ENCODE measurements at regions not wholly inside any gene's neighbourhood (a gene's known extent, or its start where the extent isn't known, plus 50 kb on each side); places are given as distances from the start of the nearest gene placed in this dataset.

DNA sequence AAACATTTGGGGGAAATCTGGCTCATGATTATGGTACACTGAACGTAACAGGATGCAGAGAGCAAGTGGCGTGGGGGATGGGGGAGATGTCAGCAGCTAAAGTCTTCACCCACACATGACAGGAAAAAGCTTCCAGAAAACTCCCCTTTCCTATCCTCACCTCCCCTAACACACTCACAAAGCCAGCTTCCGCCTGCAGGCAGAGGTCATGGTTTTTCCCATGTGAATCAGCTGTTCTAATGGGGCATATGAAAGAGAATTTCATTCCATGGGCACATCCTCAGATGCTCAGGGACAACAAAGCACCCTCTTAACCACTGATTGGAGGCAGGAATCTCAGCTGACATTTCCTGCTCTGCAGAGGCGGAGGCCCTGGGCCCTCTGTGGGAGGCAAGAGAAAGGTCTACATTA, 129.1 kb downstream of the TSN start:
- TF ChIP-seq ZNF214 (tag by site-specific recombination; IDR thresholded peaks at IDR 0.05; ENCODE audit: borderline replicate concordance) (no peak), ZFHX2 (tag by site-specific recombination; conservative IDR thresholded peaks at IDR 0.05) (0 out of 2 replicates have a peak, but pooled peaks have one; percentile 8)
- no peaks in the 10 kb centered on the region; the same call in 1 of the 2 replicates for H3K9me3 ChIP-seq (ENCODE audit: control insufficient read depth, insufficient read depth, low read depth, low read length)
- no peaks in the 10 kb centered on the region for H3K4me1 ChIP-seq (ENCODE audit: control insufficient read depth, insufficient read depth, low read length)
- ChIA-PET CTCF (interaction anchor here (0.6 to 1.0 kb wide), 2 partner anchors 13 to 149 kb away, joined by 3 to 4 read pairs; no protein-coding TSS in a partner anchor), POLR2A (no interaction called here)
- no peak overlapping the region for H3K27ac ChIP-seq (ENCODE audit: extremely low read depth, low read depth, low read length)
- H3K36me3 ChIP-seq (ENCODE audit: control insufficient read depth in 2 of 2, insufficient read depth in 1 of 2, low read length in 2 of 2) = no peaks in the 10 kb centered on the region
- no peak overlapping the region for H3K4me3 ChIP-seq (ENCODE audit: low read depth, low read length)

DNA sequence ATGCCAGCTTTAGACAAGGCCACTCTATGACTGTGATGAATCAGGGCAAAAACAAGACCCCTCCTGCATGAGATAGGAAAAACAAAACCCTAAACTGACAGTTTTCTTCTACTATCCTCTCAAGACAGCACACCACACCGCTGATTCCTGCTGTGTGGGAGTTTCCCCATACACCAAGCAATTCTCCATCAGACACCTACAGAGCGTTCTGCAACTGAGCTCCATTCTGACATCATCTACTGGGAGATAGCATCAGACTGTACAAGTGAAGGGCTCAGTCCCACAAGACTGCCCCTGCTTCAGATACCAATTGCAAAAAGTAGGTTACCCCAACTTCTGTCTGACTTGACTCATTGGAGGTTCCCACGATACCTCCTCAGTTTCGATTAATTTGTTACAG, 130.6 kb downstream of the TSN start:
- no peak overlapping the region for H3K27ac ChIP-seq (ENCODE audit: extremely low read depth, low read depth, low read length)
- no peaks in the 10 kb centered on the region for H3K9me3 ChIP-seq (ENCODE audit: control insufficient read depth, insufficient read depth, low read depth, low read length)
- CTCF ChIA-PET = interaction anchor here (0.6 to 1.0 kb wide), 2 partner anchors 12 to 24 kb away, joined by 3 to 4 read pairs; no protein-coding TSS in a partner anchor
- POLR2A ChIA-PET = no interaction called here
- no peak overlapping the region for H3K4me3 ChIP-seq (ENCODE audit: low read depth, low read length)
- H3K4me1 ChIP-seq (ENCODE audit: control insufficient read depth, insufficient read depth, low read length) = no peaks in the 10 kb centered on the region
- peak; percentile 40; the same call in 1 of the 2 replicates for TF ChIP-seq ZFHX2 (tag by site-specific recombination; conservative IDR thresholded peaks at IDR 0.05)
- TF ChIP-seq, protein P1, sequence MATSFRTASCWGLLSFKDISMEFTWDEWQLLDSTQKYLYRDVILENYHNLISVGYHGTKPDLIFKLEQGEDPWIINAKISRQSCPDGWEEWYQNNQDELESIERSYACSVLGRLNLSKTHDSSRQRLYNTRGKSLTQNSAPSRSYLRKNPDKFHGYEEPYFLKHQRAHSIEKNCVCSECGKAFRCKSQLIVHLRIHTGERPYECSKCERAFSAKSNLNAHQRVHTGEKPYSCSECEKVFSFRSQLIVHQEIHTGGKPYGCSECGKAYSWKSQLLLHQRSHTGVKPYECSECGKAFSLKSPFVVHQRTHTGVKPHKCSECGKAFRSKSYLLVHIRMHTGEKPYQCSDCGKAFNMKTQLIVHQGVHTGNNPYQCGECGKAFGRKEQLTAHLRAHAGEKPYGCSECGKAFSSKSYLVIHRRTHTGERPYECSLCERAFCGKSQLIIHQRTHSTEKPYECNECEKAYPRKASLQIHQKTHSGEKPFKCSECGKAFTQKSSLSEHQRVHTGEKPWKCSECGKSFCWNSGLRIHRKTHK (tag by site-specific recombination; IDR thresholded peaks at IDR 0.05) = no peak
- TF ChIP-seq ZNF292 (tag by site-specific recombination; IDR thresholded peaks at IDR 0.05; ENCODE audit: borderline replicate concordance, low read depth) = no peak
- TF ChIP-seq, protein P2, sequence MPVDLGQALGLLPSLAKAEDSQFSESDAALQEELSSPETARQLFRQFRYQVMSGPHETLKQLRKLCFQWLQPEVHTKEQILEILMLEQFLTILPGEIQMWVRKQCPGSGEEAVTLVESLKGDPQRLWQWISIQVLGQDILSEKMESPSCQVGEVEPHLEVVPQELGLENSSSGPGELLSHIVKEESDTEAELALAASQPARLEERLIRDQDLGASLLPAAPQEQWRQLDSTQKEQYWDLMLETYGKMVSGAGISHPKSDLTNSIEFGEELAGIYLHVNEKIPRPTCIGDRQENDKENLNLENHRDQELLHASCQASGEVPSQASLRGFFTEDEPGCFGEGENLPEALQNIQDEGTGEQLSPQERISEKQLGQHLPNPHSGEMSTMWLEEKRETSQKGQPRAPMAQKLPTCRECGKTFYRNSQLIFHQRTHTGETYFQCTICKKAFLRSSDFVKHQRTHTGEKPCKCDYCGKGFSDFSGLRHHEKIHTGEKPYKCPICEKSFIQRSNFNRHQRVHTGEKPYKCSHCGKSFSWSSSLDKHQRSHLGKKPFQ (tag by site-specific recombination; IDR thresholded peaks at IDR 0.05) = no peak
- no peaks in the 10 kb centered on the region for H3K36me3 ChIP-seq (ENCODE audit: control insufficient read depth in 2 of 2, insufficient read depth in 1 of 2, low read length in 2 of 2)

DNA sequence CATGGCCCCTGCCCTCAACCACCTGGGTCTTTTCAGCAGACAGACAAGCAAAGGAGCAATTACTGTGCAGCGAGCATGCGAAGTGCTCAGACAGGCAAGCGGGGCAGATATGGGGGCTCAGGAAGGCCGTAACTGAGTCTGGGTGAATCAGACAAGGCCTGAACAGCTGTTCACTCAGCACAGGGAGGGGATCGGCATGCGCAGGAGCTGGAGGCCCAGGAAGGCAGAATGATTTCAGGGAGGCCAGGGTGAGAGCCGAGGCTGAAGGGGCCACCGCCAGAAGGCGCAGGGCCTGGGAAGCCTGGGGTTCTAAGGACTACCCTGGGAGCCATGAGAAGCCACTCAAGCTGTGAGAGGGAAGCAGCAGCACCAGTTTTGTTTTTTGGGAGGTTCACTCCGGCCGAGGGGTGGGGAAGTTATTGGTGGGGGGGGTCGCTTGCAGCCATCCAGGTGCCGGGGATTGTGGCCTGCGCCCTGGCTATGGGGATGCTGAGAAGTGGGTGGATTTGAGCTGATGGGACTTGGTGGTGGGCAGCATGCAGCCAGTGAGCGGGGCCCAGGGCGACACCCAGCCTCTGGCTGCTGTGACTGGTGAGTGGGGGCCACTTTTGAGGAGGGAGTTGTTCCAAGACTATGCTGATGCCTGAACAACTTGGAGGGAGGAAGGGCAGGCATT, 132.2 kb downstream of the TSN start:
- no peak overlapping the region for H3K4me3 ChIP-seq (ENCODE audit: low read depth, low read length)
- H3K36me3 ChIP-seq (ENCODE audit: control insufficient read depth in 2 of 2, insufficient read depth in 1 of 2, low read length in 2 of 2) = no peaks in the 10 kb centered on the region
- H3K27ac ChIP-seq (ENCODE audit: extremely low read depth, low read depth, low read length) = no peak overlapping the region
- TF ChIP-seq, protein P3, sequence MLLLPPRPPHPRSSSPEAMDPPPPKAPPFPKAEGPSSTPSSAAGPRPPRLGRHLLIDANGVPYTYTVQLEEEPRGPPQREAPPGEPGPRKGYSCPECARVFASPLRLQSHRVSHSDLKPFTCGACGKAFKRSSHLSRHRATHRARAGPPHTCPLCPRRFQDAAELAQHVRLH (tag by site-specific recombination; IDR thresholded peaks at IDR 0.05) = no peak
- TF ChIP-seq ZSCAN16 (tag by site-specific recombination; IDR thresholded peaks at IDR 0.05) (no peak), ZNF654 (tag by site-specific recombination; IDR thresholded peaks at IDR 0.05; ENCODE audit: low read depth) (no peak), ZNF114 (tag by site-specific recombination; IDR thresholded peaks at IDR 0.05) (no peak), ZNF221 (tag by site-specific recombination; IDR thresholded peaks at IDR 0.05; ENCODE audit: borderline replicate concordance) (no peak), SETDB1 (IDR thresholded peaks at IDR 0.05; ENCODE audit: insufficient read length, low read length) (no peak), ZNF19 (tag by site-specific recombination; IDR thresholded peaks at IDR 0.05; ENCODE audit: low read depth) (no peak), ZNF843 (tag by site-specific recombination; IDR thresholded peaks at IDR 0.05) (no peak), ZNF146 (tag by site-specific recombination; IDR thresholded peaks at IDR 0.05) (no peak), ZNF214 (tag by site-specific recombination; IDR thresholded peaks at IDR 0.05; ENCODE audit: borderline replicate concordance) (no peak), ZNF555 (tag by site-specific recombination; conservative IDR thresholded peaks at IDR 0.05) (no peak), ZBTB48 (tag by site-specific recombination; IDR thresholded peaks at IDR 0.05) (no peak), ZNF596 (tag by site-specific recombination; IDR thresholded peaks at IDR 0.05) (no peak), ZNF530 (tag by site-specific recombination; IDR thresholded peaks at IDR 0.05; ENCODE audit: low read depth) (no peak)
- TF ChIP-seq, protein P4, sequence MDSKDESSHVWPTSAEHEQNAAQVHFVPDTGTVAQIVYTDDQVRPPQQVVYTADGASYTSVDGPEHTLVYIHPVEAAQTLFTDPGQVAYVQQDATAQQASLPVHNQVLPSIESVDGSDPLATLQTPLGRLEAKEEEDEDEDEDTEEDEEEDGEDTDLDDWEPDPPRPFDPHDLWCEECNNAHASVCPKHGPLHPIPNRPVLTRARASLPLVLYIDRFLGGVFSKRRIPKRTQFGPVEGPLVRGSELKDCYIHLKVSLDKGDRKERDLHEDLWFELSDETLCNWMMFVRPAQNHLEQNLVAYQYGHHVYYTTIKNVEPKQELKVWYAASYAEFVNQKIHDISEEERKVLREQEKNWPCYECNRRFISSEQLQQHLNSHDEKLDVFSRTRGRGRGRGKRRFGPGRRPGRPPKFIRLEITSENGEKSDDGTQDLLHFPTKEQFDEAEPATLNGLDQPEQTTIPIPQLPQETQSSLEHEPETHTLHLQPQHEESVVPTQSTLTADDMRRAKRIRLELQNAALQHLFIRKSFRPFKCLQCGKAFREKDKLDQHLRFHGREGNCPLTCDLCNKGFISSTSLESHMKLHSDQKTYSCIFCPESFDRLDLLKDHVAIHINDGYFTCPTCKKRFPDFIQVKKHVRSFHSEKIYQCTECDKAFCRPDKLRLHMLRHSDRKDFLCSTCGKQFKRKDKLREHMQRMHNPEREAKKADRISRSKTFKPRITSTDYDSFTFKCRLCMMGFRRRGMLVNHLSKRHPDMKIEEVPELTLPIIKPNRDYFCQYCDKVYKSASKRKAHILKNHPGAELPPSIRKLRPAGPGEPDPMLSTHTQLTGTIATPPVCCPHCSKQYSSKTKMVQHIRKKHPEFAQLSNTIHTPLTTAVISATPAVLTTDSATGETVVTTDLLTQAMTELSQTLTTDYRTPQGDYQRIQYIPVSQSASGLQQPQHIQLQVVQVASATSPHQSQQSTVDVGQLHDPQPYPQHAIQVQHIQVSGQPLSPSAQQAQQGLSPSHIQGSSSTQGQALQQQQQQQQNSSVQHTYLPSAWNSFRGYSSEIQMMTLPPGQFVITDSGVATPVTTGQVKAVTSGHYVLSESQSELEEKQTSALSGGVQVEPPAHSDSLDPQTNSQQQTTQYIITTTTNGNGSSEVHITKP (tag by site-specific recombination; IDR thresholded peaks at IDR 0.05) = no peak
- ChIA-PET POLR2A (no interaction called here), CTCF (interaction anchor here (0.6 to 1.4 kb wide), 6 partner anchors 8 to 86 kb away, joined by 3 to 11 read pairs (median 3); no protein-coding TSS in a partner anchor)
- no peaks in the 10 kb centered on the region for H3K4me1 ChIP-seq (ENCODE audit: control insufficient read depth, insufficient read depth, low read length)
- no peaks in the 10 kb centered on the region for H3K9me3 ChIP-seq (ENCODE audit: control insufficient read depth, insufficient read depth, low read depth, low read length)
